Psoas muscle (tissue), 7 donors: ENCODE measurements at regions not wholly inside any gene's neighbourhood (a gene's known extent, or its start where the extent isn't known, plus 50 kb on each side); places are given as distances from the start of the nearest gene placed in this dataset.

Experiments used
- ATAC-seq, 4 donors: fragments of 200-7000 bp; cut with Tn5 transposase; one replicate each; pipeline ENCODE4 v1.9.1; 2020; ENCODE audit warnings: moderate library complexity in 3 of 4, mild to moderate bottlenecking in 2 of 4
- DNase-seq, 2 donors: peaks; one replicate each; pipeline ENCODE4 v3.0.0-alpha.2; 2020
- H3K27ac ChIP-seq: fragments of 200-600 bp; one replicate; pipeline ENCODE4 v1.8.0; 2022
- H3K27me3 ChIP-seq, 3 donors: fragments of 200-600 bp in 1 of 3; one replicate each; pipeline versions ENCODE4 v1.6.1 to v1.8.0; 2013 to 2022; ENCODE audit warnings: low read length in 2 of 3, mild to moderate bottlenecking in 2 of 3, moderate library complexity in 1 of 3; ENCODE audit not compliant: insufficient read depth in 3 of 3
- H3K36me3 ChIP-seq, 2 donors: fragments of 200-600 bp in 1 of 2; one replicate each; pipeline versions ENCODE4 v1.6.1 to v1.8.0; 2013 to 2022; ENCODE audit warnings: low read depth in 1 of 2, mild to moderate bottlenecking in 1 of 2, moderate library complexity in 1 of 2; ENCODE audit not compliant: insufficient read depth in 1 of 2
- H3K4me1 ChIP-seq: fragments of 200-600 bp; one replicate; pipeline ENCODE4 v1.8.0; 2022
- H3K4me3 ChIP-seq: fragments of 200-600 bp; one replicate; pipeline ENCODE4 v1.8.0; 2022; ENCODE audit warnings: mild to moderate bottlenecking
- H3K9me3 ChIP-seq: fragments of 200-600 bp; one replicate; pipeline ENCODE4 v1.8.0; 2022
- CTCF ChIP-seq: fragments of 200-600 bp; IDR thresholded peaks from one replicate; pipeline ENCODE4 v1.8.0; 2022; ENCODE audit warnings: antibody characterized with exemption
- WGBS, 3 donors: extraction: QIAGEN DNeasy Blood & Tissue Kit; methylation state at CpG; one replicate each; pipeline versions ENCODE4 v1.1.6 to v1.1.7; 2013; 5-methylcytosine and 5-hydroxymethylcytosine counted together
- intact Hi-C, 2 donors: fragments of 100-400 bp; cut with DNase I; formaldehyde crosslinking; loops; one replicate each; pipeline versions ENCODE4 v1.11.0 to v1.14.2; 2022
- donor health status: healthy with polysubstance abuse.
- donor health status: DM: no; HTN: no; CAD: no; lungs with moderate emphysema.
- donor health status: Bipolar disorder and iron deficiency.
- donor health status: healthy.
- donor health status: DM: yes; HTN: yes; CAD: no.
- donor health status: DM: no; HTN: no; CAD: no.
- donor health status: DM: yes; HTN: yes; CAD: no.

DNA sequence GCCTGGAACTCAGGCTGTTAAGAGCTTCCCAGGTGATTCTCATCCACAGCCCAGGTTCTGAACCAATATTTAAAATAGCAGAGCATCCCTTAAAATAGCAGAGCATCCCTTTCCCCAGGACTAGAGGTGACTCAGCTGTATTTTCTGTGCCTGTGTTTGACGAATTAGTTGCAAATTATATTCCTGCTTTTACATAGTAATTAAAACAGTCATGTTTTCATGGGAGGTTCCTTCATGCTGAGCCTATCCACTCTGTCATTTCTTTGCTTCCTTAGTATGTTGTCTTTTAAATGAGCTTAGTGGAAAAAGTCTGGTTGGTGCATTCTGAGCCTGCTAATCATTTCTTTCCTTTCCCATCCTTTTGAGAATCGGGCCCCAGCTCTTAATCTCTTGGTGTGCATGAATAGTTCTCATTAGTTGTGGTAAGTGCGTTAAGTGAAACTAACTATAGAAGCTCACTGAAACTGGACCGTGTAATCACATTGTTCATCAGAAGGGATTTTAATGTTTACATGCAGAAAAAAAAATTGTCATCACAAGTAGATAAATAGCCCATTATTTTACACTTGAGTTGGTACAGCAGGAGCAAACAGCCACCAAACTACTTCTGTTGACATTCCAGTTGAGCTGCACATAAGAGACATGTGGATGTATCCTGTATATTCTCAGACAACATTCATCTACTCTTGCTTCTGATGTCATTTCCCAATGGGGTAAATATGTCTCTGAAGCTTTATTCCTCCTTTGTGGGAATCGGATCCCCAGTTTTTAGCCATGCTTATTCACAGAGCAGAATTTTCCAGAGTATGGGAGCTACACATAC lies 596.9 kb upstream of the WWC1 start:
- no peak for TF ChIP-seq CTCF
- H3K27me3 ChIP-seq: no peaks in the 10 kb centered on the region
- intact Hi-C loops: no loop called here
- WGBS, 3 donors: 66 to 74% (median 67%) methylated on average over 5 of the region's 5 CpGs
- no peak for ATAC-seq
- no peaks in the 10 kb centered on the region for H3K4me1 ChIP-seq
- H3K27ac ChIP-seq: no peak overlapping the region
- H3K36me3 ChIP-seq: no peaks in the 10 kb centered on the region
- no peaks in the 10 kb centered on the region for H3K9me3 ChIP-seq
- DNase-seq: no peak
- H3K4me3 ChIP-seq: no peak overlapping the region

- no peak for TF ChIP-seq CTCF
- no peaks in the 10 kb centered on the region for H3K27me3 ChIP-seq
- intact Hi-C loops: no loop called here
- H3K27ac ChIP-seq: no peak overlapping the region
- no peaks in the 10 kb centered on the region for H3K4me1 ChIP-seq
- H3K36me3 ChIP-seq: no peaks in the 10 kb centered on the region
- ATAC-seq (no peak), DNase-seq (no peak)
- H3K4me3 ChIP-seq: no peak overlapping the region
- WGBS, 3 donors: 48 to 51% (median 50%) methylated on average over 10 of the region's 10 CpGs
- no peaks in the 10 kb centered on the region for H3K9me3 ChIP-seq
Measured at GRCh38 chr5:167696558-167697314, 594.7 kb upstream of the WWC1 start.

DNA sequence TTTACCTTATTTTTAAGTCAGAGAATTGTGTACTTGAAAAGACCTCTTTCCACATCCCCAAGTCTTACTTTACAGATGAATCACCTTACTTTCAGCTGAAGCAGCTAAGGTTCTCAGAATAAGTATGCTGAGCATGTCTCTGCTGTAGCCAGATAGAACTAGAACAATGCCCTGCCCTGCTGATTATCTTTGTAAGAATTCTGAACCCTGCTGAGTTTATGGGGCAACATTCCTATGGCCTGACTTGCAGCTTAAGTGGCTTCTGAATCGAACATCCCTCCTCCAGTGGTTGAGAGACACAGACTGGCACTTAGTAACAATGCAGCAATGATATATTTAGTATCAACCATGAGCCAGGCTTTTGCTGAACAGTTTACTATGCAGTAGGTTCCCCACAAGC lies 592.0 kb upstream of the WWC1 start:
- TF ChIP-seq CTCF: no peak
- DNase-seq (no peak), ATAC-seq (no peak)
- Histone ChIP-seq H3K27me3 (no peaks in the 10 kb centered on the region), H3K36me3 (no peaks in the 10 kb centered on the region), H3K9me3 (no peaks in the 10 kb centered on the region), H3K4me3 (no peak overlapping the region), H3K27ac (no peak overlapping the region), H3K4me1 (no peaks in the 10 kb centered on the region)
- WGBS, 3 donors: 13 to 17% (median 15%) methylated on average over 1 of the region's 1 CpG
- intact Hi-C loops: no loop called here

GRCh38 chr5:167701051-167701450 lies 590.4 kb upstream of the WWC1 start:
- no peak overlapping the region for H3K4me3 ChIP-seq
- H3K4me1 ChIP-seq: no peaks in the 10 kb centered on the region
- 89 to 93% (median 92%) methylated on average over 1 of the region's 1 CpG for WGBS, 3 donors
- no peaks in the 10 kb centered on the region for H3K27me3 ChIP-seq
- DNase-seq (no peak), ATAC-seq (no peak)
- no peaks in the 10 kb centered on the region for H3K36me3 ChIP-seq
- no peak for TF ChIP-seq CTCF
- no peak overlapping the region for H3K27ac ChIP-seq
- H3K9me3 ChIP-seq: no peaks in the 10 kb centered on the region
- intact Hi-C loops: no loop called here
